HEK293 (cell line): ENCODE measurements at regions not wholly inside any gene's neighbourhood (a gene's known extent, or its start where the extent isn't known, plus 50 kb on each side); places are given as distances from the start of the nearest gene placed in this dataset.
A peak's percentile ranks its signal among the peaks of the same experiment; 100 is the strongest.

Experiments
- CTCF ChIA-PET: fragments of 350-600 bp; formaldehyde crosslinking; extraction: SDS; loops from one replicate; lab custom pipeline; 2021; ENCODE audit warnings: antibody characterized with exemption; lab: Yijun Ruan, JAX
- POLR2A ChIA-PET: fragments of 300-600 bp; formaldehyde crosslinking; extraction: SDS; loops from one replicate; lab custom pipeline; 2020; ENCODE audit warnings: antibody characterized with exemption, inconsistent platforms; lab: Yijun Ruan, JAX
- H3K27ac ChIP-seq: fragments of 200-500 bp; sonication (Bioruptor generic); 2 replicates; pipeline ENCODE4 v1.5.1; 2014; ENCODE audit warnings: low read depth, low read length, control low read depth, inconsistent platforms; ENCODE audit errors: extremely low read depth
- H3K36me3 ChIP-seq, 2 experiments: fragments of 200-500 bp in 1 of 2; sonication (Bioruptor generic) in 1 of 2; 1 replicate in 1 of 2; 2 replicates in 1 of 2; pipeline ENCODE4 v1.5.1; 2014 to 2017; ENCODE audit warnings: inconsistent platforms in 2 of 2, low read length in 2 of 2; ENCODE audit not compliant: control insufficient read depth in 2 of 2, insufficient read depth in 1 of 2
- H3K4me1 ChIP-seq: fragments of 200-500 bp; sonication (Bioruptor generic); 2 replicates; pipeline ENCODE4 v1.5.1; 2014; ENCODE audit warnings: mild to moderate bottlenecking, low read length, inconsistent platforms; ENCODE audit not compliant: control insufficient read depth, insufficient read depth
- H3K4me3 ChIP-seq: 2 replicates; pipeline ENCODE4 v1.5.1; 2011; ENCODE audit warnings: low read depth, mild to moderate bottlenecking, control low read depth, low read length, moderate library complexity
- H3K9me3 ChIP-seq: fragments of 200-500 bp; sonication (Bioruptor generic); 2 replicates; pipeline ENCODE4 v1.5.1; 2014; ENCODE audit warnings: low read depth, low read length, inconsistent platforms; ENCODE audit not compliant: control insufficient read depth, insufficient read depth
- BCL11A ChIP-seq: fragments of 450-650 bp; formaldehyde crosslinking; IDR thresholded peaks from 2 replicates; pipeline ENCODE4 v1.5.1; 2016; ENCODE audit warnings: low read depth, missing biosample characterization, missing genetic modification characterization
- RBAK ChIP-seq: fragments of 450-650 bp; formaldehyde crosslinking; IDR thresholded peaks from 2 replicates; pipeline ENCODE4 v1.5.1; 2016; ENCODE audit warnings: missing biosample characterization, missing genetic modification characterization
- REST ChIP-seq: fragments of 450-650 bp; formaldehyde crosslinking; IDR thresholded peaks from 2 replicates; pipeline ENCODE4 v1.5.1; 2016; ENCODE audit warnings: missing biosample characterization, missing genetic modification characterization
- ZEB2 ChIP-seq: fragments of 450-650 bp; formaldehyde crosslinking; IDR thresholded peaks from 2 replicates; pipeline ENCODE4 v1.5.1; 2016; ENCODE audit warnings: missing biosample characterization, missing genetic modification characterization
- ZFP69B ChIP-seq: fragments of 450-650 bp; formaldehyde crosslinking; IDR thresholded peaks from 2 replicates; pipeline ENCODE4 v1.5.1; 2016; ENCODE audit warnings: missing biosample characterization, missing genetic modification characterization
- ZNF24 ChIP-seq: fragments of 450-650 bp; formaldehyde crosslinking; IDR thresholded peaks from 2 replicates; pipeline ENCODE4 v1.5.1; 2016; ENCODE audit warnings: missing biosample characterization, missing genetic modification characterization
- ZNF350 ChIP-seq: fragments of 450-650 bp; formaldehyde crosslinking; IDR thresholded peaks from 2 replicates; pipeline ENCODE4 v1.5.0; 2017; ENCODE audit warnings: missing biosample characterization, mild to moderate bottlenecking, missing genetic modification characterization
- ZNF362 ChIP-seq: fragments of 450-650 bp; formaldehyde crosslinking; IDR thresholded peaks from 2 replicates; pipeline ENCODE4 v1.5.1; 2016; ENCODE audit warnings: missing biosample characterization, missing genetic modification characterization
- ZNF366 ChIP-seq: fragments of 450-650 bp; formaldehyde crosslinking; conservative IDR thresholded peaks from 2 replicates; pipeline ENCODE4 v1.5.1; 2016; ENCODE audit warnings: missing biosample characterization, missing genetic modification characterization
- ZNF510 ChIP-seq: fragments of 450-650 bp; formaldehyde crosslinking; IDR thresholded peaks from 2 replicates; pipeline ENCODE4 v1.5.1; 2018; ENCODE audit warnings: mild to moderate bottlenecking, missing genetic modification characterization, missing biosample characterization; ENCODE audit not compliant: insufficient replicate concordance
- ZNF555 ChIP-seq: fragments of 450-650 bp; formaldehyde crosslinking; conservative IDR thresholded peaks from 2 replicates; pipeline ENCODE4 v1.5.1; 2017; ENCODE audit warnings: missing biosample characterization, mild to moderate bottlenecking, missing genetic modification characterization, inconsistent platforms
- ZNF624 ChIP-seq: fragments of 450-650 bp; formaldehyde crosslinking; IDR thresholded peaks from 2 replicates; pipeline ENCODE4 v1.5.1; 2017; ENCODE audit warnings: missing biosample characterization, missing genetic modification characterization
- ZNF639 ChIP-seq: fragments of 450-650 bp; formaldehyde crosslinking; IDR thresholded peaks from 2 replicates; pipeline ENCODE4 v1.5.1; 2016; ENCODE audit warnings: missing biosample characterization, missing genetic modification characterization
- ZNF692 ChIP-seq: fragments of 450-650 bp; formaldehyde crosslinking; IDR thresholded peaks from 2 replicates; pipeline ENCODE4 v1.5.1; 2016; ENCODE audit warnings: missing biosample characterization, missing genetic modification characterization
- ZNF76 ChIP-seq: fragments of 450-650 bp; formaldehyde crosslinking; IDR thresholded peaks from 2 replicates; pipeline ENCODE4; 2016; ENCODE audit warnings: low read depth, missing biosample characterization, missing genetic modification characterization, borderline replicate concordance
- ZNF768 ChIP-seq: fragments of 450-650 bp; formaldehyde crosslinking; IDR thresholded peaks from 2 replicates; pipeline ENCODE4 v1.5.1; 2018; ENCODE audit warnings: missing biosample characterization, mild to moderate bottlenecking, missing genetic modification characterization
- ZNF830 ChIP-seq: fragments of 450-650 bp; IDR thresholded peaks from 2 replicates; pipeline ENCODE4 v1.5.0; 2018; ENCODE audit warnings: missing biosample characterization, missing genetic modification characterization, low read depth, mild to moderate bottlenecking, moderate library complexity
- ZSCAN16 ChIP-seq: fragments of 450-650 bp; formaldehyde crosslinking; IDR thresholded peaks from 2 replicates; pipeline ENCODE4 v1.5.1; 2016; ENCODE audit warnings: missing biosample characterization, missing genetic modification characterization
- ZSCAN23 ChIP-seq: fragments of 450-650 bp; formaldehyde crosslinking; IDR thresholded peaks from 2 replicates; pipeline ENCODE4 v1.5.1; 2016; ENCODE audit warnings: missing biosample characterization, missing genetic modification characterization
- ZXDB ChIP-seq: fragments of 450-650 bp; formaldehyde crosslinking; IDR thresholded peaks from 2 replicates; pipeline ENCODE4 v1.5.1; 2016; ENCODE audit warnings: missing biosample characterization, missing genetic modification characterization
- TF ChIP-seq, protein P1 (sequence below): fragments of 450-650 bp; formaldehyde crosslinking; IDR thresholded peaks from 2 replicates; pipeline ENCODE4 v1.5.1; 2017; ENCODE audit warnings: missing biosample characterization, missing genetic modification characterization

DNA sequence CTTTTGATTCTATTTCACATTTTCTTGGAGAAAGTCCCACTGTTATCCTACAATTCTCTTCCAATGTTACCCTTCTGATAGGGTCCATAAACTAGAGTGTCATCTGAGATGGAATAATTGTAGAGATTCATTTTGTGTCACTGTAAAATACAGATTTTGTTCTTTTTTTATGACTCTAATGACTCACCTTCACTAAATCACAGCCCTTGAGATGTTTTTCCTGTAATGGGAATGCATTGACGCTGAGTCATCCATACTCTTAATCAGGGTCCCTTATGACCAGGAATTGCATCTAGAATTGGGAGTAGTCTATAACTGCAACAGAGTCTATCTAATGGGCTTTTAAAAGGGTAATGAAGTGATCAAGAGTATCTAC lies 315.5 kb downstream of the TGFB2 start (continued):
- TF ChIP-seq ZNF76 (tag by site-specific recombination) (no peak), ZNF350 (tag by site-specific recombination) (no peak), ZNF555 (tag by site-specific recombination) (0 out of 2 replicates have a peak, but pooled peaks have one; percentile 9), ZNF768 (no peak), ZEB2 (tag by site-specific recombination) (peak; percentile 63; the same call in 1 of the 2 replicates), RBAK (tag by site-specific recombination) (no peak), BCL11A (tag by site-specific recombination) (peak; percentile 18; the same call in 1 of the 2 replicates), ZNF24 (tag by site-specific recombination) (peak; percentile 68; the same call in 1 of the 2 replicates), ZNF830 (tag by site-specific recombination) (no peak), REST (tag by site-specific recombination) (no peak), ZNF639 (peak; percentile 55; the same call in 1 of the 2 replicates), ZNF692 (tag by site-specific recombination) (peak; percentile 66; the same call in 1 of the 2 replicates), ZNF362 (tag by site-specific recombination) (peak; percentile 61), ZFP69B (tag by site-specific recombination) (peak; percentile 80), ZXDB (0 out of 2 replicates have a peak, but pooled peaks have one; percentile 49), ZNF510 (no peak)
- TF ChIP-seq, protein P1, sequence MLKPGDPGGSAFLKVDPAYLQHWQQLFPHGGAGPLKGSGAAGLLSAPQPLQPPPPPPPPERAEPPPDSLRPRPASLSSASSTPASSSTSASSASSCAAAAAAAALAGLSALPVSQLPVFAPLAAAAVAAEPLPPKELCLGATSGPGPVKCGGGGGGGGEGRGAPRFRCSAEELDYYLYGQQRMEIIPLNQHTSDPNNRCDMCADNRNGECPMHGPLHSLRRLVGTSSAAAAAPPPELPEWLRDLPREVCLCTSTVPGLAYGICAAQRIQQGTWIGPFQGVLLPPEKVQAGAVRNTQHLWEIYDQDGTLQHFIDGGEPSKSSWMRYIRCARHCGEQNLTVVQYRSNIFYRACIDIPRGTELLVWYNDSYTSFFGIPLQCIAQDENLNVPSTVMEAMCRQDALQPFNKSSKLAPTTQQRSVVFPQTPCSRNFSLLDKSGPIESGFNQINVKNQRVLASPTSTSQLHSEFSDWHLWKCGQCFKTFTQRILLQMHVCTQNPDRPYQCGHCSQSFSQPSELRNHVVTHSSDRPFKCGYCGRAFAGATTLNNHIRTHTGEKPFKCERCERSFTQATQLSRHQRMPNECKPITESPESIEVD (tag by site-specific recombination) = peak; percentile 88

GRCh38 chr1:218661411-218661810 lies 316.3 kb downstream of the TGFB2 start:
- no peaks in the 10 kb centered on the region for H3K36me3 ChIP-seq
- no peak overlapping the region for H3K4me3 ChIP-seq
- ChIA-PET POLR2A (no interaction called here), CTCF (no interaction called here)
- H3K9me3 ChIP-seq = no peaks in the 10 kb centered on the region
- TF ChIP-seq ZSCAN16 (tag by site-specific recombination) (no peak), ZNF366 (no peak), ZSCAN23 (tag by site-specific recombination) (no peak), ZNF624 (tag by site-specific recombination) (no peak)
- H3K27ac ChIP-seq = no peak overlapping the region
- H3K4me1 ChIP-seq = peaks cover 3% of the 10 kb centered on the region
